ENCODE measurements at regions not wholly inside any gene's neighbourhood (a gene's known extent, or its start where the extent isn't known, plus 50 kb on each side); places are given as distances from the start of the nearest gene placed in this dataset.

DNA sequence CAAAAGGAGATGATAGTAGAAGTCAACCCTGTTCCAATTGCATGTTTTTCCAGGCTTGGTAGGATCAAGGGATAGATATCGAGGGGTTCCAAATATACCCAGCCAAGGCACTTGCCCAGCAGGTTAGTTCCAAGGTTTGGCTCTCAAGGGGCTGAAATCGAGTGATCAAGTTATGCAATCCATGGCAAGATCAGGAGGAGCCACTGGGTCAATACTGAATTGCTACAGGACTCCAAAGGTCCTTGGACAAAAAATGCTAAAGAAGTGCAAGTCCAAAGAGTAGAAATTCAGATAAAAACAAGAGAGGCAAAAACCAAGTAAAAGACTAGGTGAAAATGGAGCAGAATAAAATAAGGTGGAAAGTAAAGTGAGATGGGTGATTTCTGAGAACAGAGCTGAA is 179.1 kb upstream of the RFX3 start:
- no peak for ATAC-seq
- intact Hi-C loops (cut with DNase I; ENCODE audit: low total_unique reads) (no loop called here), in situ Hi-C loops (cut with MboI; ENCODE audit: low sequenced_read_pairs in 4 of 4) (no loop called here)
- H3K27me3 ChIP-seq: no peaks in the 10 kb centered on the region
- H3K27ac ChIP-seq: no peak overlapping the region
- H3K4me3 ChIP-seq: no peak overlapping the region
- no peak for TF ChIP-seq POLR2A (IDR thresholded peaks at IDR 0.05)
- TF ChIP-seq, protein P1, sequence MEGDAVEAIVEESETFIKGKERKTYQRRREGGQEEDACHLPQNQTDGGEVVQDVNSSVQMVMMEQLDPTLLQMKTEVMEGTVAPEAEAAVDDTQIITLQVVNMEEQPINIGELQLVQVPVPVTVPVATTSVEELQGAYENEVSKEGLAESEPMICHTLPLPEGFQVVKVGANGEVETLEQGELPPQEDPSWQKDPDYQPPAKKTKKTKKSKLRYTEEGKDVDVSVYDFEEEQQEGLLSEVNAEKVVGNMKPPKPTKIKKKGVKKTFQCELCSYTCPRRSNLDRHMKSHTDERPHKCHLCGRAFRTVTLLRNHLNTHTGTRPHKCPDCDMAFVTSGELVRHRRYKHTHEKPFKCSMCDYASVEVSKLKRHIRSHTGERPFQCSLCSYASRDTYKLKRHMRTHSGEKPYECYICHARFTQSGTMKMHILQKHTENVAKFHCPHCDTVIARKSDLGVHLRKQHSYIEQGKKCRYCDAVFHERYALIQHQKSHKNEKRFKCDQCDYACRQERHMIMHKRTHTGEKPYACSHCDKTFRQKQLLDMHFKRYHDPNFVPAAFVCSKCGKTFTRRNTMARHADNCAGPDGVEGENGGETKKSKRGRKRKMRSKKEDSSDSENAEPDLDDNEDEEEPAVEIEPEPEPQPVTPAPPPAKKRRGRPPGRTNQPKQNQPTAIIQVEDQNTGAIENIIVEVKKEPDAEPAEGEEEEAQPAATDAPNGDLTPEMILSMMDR (IDR thresholded peaks at IDR 0.05 in 4 of 5, conservative IDR thresholded peaks at IDR 0.05 in 1 of 5): no peak
- no peaks in the 10 kb centered on the region for H3K36me3 ChIP-seq
- DNase-seq: no peak
- H3K9me3 ChIP-seq: no peaks in the 10 kb centered on the region
- no peaks in the 10 kb centered on the region for H3K4me1 ChIP-seq

DNA sequence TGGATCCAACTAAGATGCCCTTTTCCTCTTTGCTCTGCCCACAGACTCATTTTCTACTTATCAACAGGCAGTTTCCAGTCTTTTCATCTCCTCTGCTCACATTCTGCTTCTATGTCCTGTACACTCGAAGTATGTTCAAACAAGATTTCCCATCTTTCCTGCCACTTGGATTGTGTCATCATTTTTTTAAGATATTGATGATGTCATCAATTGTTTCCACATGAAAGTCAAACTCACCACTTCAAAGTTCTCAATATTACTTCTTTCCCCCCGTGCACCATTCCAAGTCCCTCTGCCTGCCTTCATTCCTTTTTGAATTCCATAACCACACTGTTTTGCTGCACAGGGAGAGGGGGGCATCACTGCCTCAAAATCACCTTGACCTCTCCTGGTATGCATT is 175.0 kb upstream of the RFX3 start:
- no peak overlapping the region for H3K27ac ChIP-seq
- no peaks in the 10 kb centered on the region for H3K36me3 ChIP-seq
- TF ChIP-seq POLR2A (IDR thresholded peaks at IDR 0.05): no peak
- TF ChIP-seq, protein P1 (IDR thresholded peaks at IDR 0.05 in 4 of 5, conservative IDR thresholded peaks at IDR 0.05 in 1 of 5): no peak
- no peaks in the 10 kb centered on the region for H3K27me3 ChIP-seq
- intact Hi-C loops (cut with DNase I; ENCODE audit: low total_unique reads): no loop called here
- H3K9me3 ChIP-seq: no peaks in the 10 kb centered on the region
- H3K4me3 ChIP-seq: no peak overlapping the region
- ATAC-seq (no peak), DNase-seq (no peak)
- no peaks in the 10 kb centered on the region for H3K4me1 ChIP-seq
- in situ Hi-C loops (cut with MboI; ENCODE audit: low sequenced_read_pairs in 4 of 4): no loop called here

DNA sequence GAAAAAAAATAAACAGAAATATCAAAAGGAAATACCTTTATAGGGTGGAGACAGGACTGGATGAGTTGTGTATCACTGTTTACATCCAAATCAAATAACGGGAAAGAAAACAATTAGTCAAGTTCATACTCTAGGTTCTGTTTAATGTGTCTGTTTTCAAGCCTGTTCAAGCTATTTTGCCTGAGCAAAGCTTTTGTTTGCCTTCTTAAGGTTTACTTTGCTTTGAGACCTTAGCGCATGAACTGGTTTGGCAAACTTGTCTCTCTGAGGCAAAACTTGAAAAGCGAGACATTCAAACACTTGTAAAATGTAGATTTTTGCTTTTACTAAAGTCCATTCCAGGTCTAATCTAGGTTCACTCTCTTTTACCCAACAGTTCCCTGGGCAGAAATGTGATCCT is 174.1 kb upstream of the RFX3 start:
- no peaks in the 10 kb centered on the region for H3K27me3 ChIP-seq
- intact Hi-C loops (cut with DNase I; ENCODE audit: low total_unique reads): no loop called here
- H3K4me1 ChIP-seq: no peaks in the 10 kb centered on the region
- no peak for ATAC-seq
- in situ Hi-C loops (cut with MboI; ENCODE audit: low sequenced_read_pairs in 4 of 4): no loop called here
- H3K27ac ChIP-seq: no peak overlapping the region
- no peaks in the 10 kb centered on the region for H3K9me3 ChIP-seq
- TF ChIP-seq POLR2A (IDR thresholded peaks at IDR 0.05): no peak
- TF ChIP-seq, protein P1 (IDR thresholded peaks at IDR 0.05 in 4 of 5, conservative IDR thresholded peaks at IDR 0.05 in 1 of 5): no peak
- DNase-seq: no peak
- H3K4me3 ChIP-seq: no peak overlapping the region
- H3K36me3 ChIP-seq: no peaks in the 10 kb centered on the region

DNA sequence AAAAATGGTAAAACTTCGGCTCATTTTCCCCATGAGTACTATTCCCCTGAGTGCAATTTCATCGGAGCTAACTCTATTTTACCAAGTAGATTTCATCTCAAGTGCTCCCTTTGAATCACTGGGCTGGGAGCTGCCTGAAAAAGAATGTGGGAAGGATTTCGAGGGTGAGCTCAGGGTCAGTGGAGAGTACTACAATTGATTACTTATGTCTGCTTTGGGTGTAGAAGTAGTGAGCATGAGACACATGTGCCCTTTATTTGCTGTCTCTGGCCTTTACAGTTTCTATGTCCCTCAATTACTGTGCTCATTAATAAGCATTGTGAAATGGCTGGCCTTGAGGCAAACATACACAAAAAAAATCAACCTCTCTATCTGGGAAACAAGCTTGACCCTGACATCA is 172.7 kb upstream of the RFX3 start:
- Histone ChIP-seq H3K36me3 (no peaks in the 10 kb centered on the region), H3K9me3 (no peaks in the 10 kb centered on the region), H3K27me3 (no peaks in the 10 kb centered on the region), H3K27ac (no peak overlapping the region), H3K4me1 (no peaks in the 10 kb centered on the region), H3K4me3 (no peak overlapping the region)
- intact Hi-C loops (cut with DNase I; ENCODE audit: low total_unique reads): no loop called here
- no peak for DNase-seq
- no peak for ATAC-seq
- in situ Hi-C loops (cut with MboI; ENCODE audit: low sequenced_read_pairs in 4 of 4): no loop called here
- TF ChIP-seq, protein P1 (IDR thresholded peaks at IDR 0.05 in 4 of 5, conservative IDR thresholded peaks at IDR 0.05 in 1 of 5): no peak
- no peak for TF ChIP-seq POLR2A (IDR thresholded peaks at IDR 0.05)

DNA sequence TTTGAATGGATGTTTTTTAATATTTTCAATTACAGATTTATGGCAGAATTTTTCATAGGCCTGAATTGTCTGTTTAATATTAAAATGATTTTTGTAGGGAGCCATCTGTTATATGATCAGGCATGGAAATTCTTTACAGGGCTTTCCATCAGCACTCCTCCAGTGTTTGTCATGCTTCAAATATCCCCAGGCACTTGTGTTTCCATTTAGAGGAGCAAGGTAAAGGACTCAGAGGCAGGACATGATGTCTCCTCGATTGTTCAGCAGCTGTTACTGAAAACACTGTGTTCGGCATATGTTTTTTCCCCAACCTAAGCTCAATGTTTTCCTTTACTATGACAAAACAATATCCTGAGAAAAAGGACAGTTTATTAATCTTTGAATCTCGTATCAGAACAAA is 172.3 kb upstream of the RFX3 start:
- in situ Hi-C loops (cut with MboI; ENCODE audit: low sequenced_read_pairs in 4 of 4): no loop called here
- DNase-seq (no peak), ATAC-seq (no peak)
- H3K27me3 ChIP-seq: no peaks in the 10 kb centered on the region
- no peaks in the 10 kb centered on the region for H3K4me1 ChIP-seq
- H3K36me3 ChIP-seq: no peaks in the 10 kb centered on the region
- intact Hi-C loops (cut with DNase I; ENCODE audit: low total_unique reads): no loop called here
- H3K9me3 ChIP-seq: no peaks in the 10 kb centered on the region
- no peak overlapping the region for H3K27ac ChIP-seq
- no peak for TF ChIP-seq POLR2A (IDR thresholded peaks at IDR 0.05)
- TF ChIP-seq, protein P1 (IDR thresholded peaks at IDR 0.05 in 4 of 5, conservative IDR thresholded peaks at IDR 0.05 in 1 of 5): no peak
- H3K4me3 ChIP-seq: no peak overlapping the region

All from gastrocnemius medialis (tissue), 4 donors.